ENCODE measurements at regions not wholly inside any gene's neighbourhood (a gene's known extent, or its start where the extent isn't known, plus 50 kb on each side); places are given as distances from the start of the nearest gene placed in this dataset.

DNA sequence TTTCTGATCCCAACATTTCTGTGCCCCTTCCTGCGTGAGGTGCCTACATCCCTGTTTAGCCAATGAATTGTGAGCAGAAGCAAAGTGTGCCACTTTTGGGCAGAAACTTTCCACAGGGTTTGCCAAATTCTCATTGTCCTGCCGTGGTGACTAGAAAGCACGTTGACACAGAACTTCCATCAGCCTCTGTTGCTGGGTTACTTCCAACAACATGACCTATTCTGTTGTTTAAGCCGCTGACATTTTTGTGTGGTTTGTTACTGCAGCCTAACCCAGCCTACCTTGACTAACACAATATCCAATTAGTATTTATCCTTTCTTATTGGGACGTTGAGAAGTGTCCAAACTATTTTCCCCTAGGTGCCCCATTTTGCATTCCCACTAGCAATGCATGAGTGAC lies 136.8 kb downstream of the URB2 start:
- TF ChIP-seq, protein P1, sequence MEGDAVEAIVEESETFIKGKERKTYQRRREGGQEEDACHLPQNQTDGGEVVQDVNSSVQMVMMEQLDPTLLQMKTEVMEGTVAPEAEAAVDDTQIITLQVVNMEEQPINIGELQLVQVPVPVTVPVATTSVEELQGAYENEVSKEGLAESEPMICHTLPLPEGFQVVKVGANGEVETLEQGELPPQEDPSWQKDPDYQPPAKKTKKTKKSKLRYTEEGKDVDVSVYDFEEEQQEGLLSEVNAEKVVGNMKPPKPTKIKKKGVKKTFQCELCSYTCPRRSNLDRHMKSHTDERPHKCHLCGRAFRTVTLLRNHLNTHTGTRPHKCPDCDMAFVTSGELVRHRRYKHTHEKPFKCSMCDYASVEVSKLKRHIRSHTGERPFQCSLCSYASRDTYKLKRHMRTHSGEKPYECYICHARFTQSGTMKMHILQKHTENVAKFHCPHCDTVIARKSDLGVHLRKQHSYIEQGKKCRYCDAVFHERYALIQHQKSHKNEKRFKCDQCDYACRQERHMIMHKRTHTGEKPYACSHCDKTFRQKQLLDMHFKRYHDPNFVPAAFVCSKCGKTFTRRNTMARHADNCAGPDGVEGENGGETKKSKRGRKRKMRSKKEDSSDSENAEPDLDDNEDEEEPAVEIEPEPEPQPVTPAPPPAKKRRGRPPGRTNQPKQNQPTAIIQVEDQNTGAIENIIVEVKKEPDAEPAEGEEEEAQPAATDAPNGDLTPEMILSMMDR (conservative IDR thresholded peaks at IDR 0.05) = no peak
- H3K27ac ChIP-seq = no peak overlapping the region

- peak overlapping the region; percentile 76 for H3K27ac ChIP-seq
- TF ChIP-seq, protein P1 (conservative IDR thresholded peaks at IDR 0.05) = no peak
Observed at GRCh38 chr1:229768232-229768631, 142.2 kb downstream of the URB2 start.

GRCh38 chr1:229769006-229769405 lies 143.0 kb downstream of the URB2 start:
- peak overlapping the region; percentile 76 for H3K27ac ChIP-seq
- TF ChIP-seq, protein P1 (conservative IDR thresholded peaks at IDR 0.05) = no peak

DNA sequence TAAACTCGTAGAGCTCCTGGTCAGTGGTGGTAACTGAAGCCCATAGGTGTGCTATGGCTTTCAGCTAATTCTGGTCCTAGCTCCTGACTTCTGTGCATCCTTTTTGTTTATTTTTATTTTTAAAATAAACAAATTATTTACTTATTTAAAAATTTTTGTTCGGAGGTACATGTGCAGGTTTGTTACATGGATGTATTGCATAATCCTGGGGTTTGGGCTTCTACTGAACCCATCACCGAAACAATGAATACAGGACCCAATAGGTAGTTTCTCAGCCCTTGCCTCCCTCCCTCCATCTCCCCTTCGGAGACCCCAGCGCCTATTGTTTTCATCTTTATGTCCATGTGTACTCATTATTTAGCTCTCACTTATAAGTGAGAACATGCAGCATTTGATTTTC lies 143.8 kb downstream of the URB2 start:
- peak overlapping the region; percentile 76; the same call in 1 of the 2 replicates for H3K27ac ChIP-seq
- TF ChIP-seq, protein P1 (conservative IDR thresholded peaks at IDR 0.05) = no peak

DNA sequence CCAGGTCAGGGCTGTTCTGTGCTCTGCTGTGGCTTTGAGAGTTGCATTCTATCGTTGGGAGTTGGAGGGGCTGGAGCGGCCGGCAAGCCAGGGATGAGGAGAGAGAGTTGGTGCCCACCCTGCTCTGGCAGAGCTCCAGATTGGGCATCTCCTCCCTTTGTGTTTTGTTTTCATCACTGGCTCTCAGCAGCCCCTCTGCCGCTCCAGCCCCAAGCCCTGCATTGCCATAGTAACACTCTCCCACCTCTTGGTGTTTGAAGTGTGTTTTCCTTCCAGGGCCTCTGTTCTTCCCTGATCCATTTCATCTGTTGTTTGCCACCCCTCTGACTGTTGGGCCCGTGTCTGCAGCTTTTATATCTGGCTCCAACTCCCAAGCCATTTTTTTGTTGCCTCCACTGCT lies 152.7 kb downstream of the URB2 start:
- no peak overlapping the region for H3K27ac ChIP-seq
- TF ChIP-seq, protein P1 (conservative IDR thresholded peaks at IDR 0.05) = no peak

GRCh38 chr1:229781453-229781852 lies 155.4 kb downstream of the URB2 start:
- TF ChIP-seq, protein P1 (conservative IDR thresholded peaks at IDR 0.05) = peak; percentile 72
- no peak overlapping the region for H3K27ac ChIP-seq

- no peak overlapping the region for H3K27ac ChIP-seq
- TF ChIP-seq, protein P1 (conservative IDR thresholded peaks at IDR 0.05) = no peak
Observed at GRCh38 chr1:229782469-229782868, 156.4 kb downstream of the URB2 start.

DNA sequence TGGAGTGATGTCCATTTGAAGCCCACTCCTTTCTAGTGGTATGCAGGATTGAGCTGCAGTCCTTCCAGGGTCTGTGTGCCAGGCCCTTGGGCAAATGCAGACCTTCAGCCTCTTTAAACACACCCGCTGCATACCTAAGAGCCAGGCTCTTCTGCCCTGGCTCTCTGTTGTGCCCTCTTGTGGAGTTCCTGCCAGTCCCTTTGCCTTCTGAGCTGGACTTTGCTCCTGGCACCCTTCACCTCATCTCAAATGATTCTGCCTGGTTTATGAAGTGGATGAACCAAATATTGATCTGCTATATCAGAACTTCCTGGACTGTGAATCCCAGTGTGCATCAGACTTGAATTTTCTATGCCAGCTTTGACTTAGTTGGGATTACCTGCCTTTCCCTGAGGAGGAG lies 158.8 kb downstream of the URB2 start:
- TF ChIP-seq, protein P1 (conservative IDR thresholded peaks at IDR 0.05) = no peak
- H3K27ac ChIP-seq = no peak overlapping the region

Measured in VCaP (cell line).